ENCODE measurements at regions not wholly inside any gene's neighbourhood (a gene's known extent, or its start where the extent isn't known, plus 50 kb on each side); places are given as distances from the start of the nearest gene placed in this dataset.

DNA sequence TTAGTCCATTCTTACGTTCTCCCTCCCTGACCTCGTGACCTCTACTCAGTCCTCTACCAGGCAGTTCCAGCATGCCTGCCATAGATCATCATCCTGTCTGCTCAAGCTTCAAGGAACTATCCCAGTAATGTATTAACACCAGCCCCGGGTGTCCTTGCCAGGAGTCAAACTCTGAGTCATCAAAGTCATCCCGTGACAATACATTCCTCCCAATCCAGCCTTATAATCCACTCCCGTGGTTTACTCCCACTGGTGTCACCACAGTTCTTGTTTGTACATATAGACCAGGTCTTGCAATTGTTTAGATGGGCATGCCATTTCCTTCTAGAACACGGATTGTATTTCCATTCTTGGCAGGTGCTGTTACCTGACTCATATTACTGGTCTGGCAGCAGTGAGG, 68.7 kb upstream of the TAB3 start:
- DNase-seq (ENCODE audit: extremely low read depth in 1 of 11, low read depth in 9 of 11, low spot score in 4 of 11) = no peak

DNA sequence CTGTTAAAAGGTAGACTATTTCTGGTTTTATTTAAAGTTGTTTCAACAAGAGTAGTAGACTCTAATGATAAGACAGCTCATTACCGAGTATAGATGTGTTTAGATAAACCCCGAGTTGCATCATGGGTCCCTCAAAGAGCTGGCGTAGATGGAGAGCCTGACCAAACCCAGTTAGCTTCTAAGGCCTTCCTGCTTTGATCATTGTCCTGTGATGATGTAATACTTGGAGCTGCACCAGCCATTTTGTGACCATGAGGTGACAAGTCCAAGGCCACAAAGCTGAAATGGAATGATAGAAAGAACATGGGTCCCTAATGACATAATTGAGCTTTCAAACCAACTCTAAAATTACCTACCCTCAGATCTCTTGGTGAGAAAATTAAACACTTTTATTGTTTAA, 66.6 kb upstream of the TAB3 start:
- no peak for DNase-seq (ENCODE audit: extremely low read depth in 1 of 11, low read depth in 9 of 11, low spot score in 4 of 11)

DNA sequence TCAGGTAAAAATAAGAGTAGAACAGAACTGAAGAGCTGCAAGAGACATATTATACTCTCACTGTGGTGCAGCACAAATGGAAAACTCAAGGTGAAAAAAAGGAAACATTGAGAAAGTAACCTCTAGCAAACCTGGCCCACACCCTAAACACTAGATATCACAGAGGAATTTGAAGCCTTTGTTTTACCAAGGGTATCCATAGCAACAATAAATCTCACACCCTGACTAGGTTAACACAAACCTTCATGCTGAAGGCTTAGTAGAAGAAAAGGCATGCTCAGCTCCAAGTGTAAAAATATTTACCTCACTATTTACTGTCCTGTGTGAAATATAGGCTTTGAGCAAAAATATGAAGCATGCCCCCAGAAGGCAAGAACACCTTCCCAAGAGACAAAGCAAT, 61.9 kb upstream of the TAB3 start:
- no peak for DNase-seq (ENCODE audit: extremely low read depth in 1 of 11, low read depth in 9 of 11, low spot score in 4 of 11)

DNA sequence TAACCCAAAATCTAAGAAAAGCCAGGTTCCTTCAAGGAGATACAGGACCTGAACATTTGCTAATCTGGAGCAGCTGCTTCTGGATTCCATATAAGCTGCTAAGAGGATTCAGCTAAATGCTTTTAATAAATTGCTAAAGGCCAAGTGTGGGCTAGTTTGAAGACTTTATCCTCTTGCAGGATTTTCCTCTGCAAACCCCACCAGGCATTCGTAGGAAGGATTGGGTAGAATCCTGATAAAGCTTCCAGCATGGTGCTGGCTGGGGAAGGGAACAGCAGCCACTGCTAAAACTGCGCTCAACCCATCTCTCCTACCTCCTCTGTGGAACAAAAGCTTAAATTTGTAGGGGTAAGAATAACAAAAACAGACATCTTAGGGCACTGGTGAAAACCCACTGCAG, 61.3 kb upstream of the TAB3 start:
- no peak for DNase-seq (ENCODE audit: extremely low read depth in 1 of 11, low read depth in 9 of 11, low spot score in 4 of 11)

DNA sequence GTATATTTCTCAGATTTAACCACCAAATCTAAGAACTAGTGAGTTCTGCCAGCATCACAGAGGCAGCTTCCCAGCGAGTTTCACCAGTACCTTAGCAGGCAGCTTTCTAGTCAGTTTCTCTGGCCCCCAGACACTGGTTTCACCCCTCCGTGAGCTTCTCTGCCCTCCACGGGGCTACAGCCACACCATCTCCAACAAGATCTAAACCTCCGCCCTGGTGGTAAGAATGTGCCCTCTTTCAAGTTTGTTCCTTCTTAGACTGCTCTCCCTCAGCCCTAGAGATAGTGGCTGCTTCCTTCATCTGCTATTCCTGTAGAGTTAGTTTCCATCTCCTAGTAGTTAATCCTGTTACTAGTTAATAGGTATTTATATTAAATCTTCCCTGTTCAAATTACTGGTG, 60.5 kb upstream of the TAB3 start:
- DNase-seq (ENCODE audit: extremely low read depth in 1 of 11, low read depth in 9 of 11, low spot score in 4 of 11) = no peak

DNA sequence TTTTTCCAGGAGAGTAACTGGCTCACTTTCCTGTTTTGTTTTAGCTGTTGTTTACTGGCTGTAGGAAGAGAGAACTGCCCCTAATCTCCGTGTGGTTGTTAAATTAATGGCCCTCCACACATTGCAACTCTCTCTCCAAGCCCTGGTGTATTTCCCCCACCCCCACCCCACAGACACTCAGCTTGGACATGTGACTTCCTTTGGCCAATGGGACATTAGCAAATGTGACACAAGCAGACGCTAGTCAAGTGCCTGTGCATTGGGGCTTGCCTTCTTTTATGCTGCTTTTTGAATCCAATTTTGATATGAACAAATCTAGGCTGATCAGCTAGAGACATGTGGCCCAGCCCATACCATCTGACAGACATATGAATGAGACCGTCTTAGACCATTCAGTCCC, 59.6 kb upstream of the TAB3 start:
- no peak for DNase-seq (ENCODE audit: extremely low read depth in 1 of 11, low read depth in 9 of 11, low spot score in 4 of 11)

DNA sequence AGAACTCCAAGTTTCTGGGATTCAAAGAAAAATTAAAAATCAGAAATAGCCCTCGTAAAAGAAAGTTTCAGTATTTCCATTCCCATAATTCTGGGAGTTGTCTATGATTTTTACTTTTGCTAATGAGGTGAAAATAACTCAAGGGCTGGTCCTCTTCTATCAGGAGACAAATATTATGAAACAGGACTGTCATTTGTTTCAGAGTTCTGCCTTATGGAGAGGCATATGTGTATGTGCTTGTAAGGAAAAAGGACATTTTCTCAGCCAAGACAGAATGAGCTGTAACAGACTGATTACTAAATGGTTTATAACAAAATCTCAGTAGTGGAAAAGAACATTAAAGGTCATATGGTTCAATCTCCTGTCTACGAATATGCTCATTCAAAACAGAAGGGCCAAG, 59.0 kb upstream of the TAB3 start:
- no peak for DNase-seq (ENCODE audit: extremely low read depth in 1 of 11, low read depth in 9 of 11, low spot score in 4 of 11)

DNA sequence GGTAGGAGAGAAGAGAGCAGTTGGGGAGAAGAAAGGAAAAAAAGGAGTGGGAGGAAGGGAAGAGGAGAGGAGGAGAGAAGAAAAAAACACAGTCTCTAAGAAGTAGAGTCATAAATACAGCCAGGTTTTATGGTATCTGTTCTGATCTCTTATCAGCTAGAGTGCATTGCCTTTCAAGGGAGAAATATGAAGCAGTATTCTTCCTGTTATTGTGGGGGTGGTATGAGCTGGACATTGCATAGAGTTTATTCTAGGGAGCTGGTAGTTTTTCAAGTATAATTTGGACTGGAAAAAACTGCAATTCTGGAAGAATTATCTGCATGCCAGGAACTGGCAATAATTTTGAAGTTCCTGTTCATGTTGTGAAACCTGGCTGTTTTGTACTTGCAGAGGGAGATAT, 54.9 kb upstream of the TAB3 start:
- no peak for DNase-seq (ENCODE audit: extremely low read depth in 1 of 11, low read depth in 9 of 11, low spot score in 4 of 11)

DNA sequence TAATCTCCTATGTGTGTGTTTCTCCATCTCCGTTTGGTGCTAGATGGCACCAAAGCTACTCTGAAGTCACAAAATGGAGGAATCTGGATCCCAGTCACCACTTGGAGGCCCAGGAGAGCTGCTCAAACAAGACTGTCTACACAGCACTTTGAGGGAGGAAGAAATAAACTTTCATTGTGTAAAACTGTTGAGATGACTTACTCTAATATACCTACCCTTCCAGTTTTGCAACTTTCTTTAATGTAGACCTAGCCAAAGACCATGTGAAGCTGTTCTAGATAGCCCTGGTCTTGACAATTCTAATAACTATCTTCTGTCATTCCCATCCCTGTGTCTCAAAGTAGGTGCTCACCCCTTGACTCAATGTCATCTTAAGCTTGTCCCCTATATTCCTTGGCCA, 52.8 kb upstream of the TAB3 start:
- no peak for DNase-seq (ENCODE audit: extremely low read depth in 1 of 11, low read depth in 9 of 11, low spot score in 4 of 11)

DNA sequence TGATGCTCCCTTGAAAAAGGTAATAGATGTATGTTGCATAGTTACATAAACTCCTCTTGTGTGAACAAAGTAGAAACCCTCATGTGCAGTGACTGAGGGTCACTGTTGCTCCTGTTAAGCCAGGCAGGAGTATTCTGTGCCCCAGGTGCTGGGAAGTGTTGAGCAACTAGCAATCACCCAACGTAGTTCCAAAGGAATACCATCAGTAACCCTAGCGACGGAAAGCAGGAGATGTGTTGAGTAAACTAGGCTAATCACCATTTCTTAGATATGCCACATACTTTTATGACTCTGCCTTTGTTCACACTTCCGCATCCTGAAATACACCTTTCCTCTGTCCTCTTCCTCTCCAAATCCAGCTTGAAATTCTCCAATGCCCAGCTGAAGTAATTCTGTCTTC, 50.9 kb upstream of the TAB3 start:
- DNase-seq (ENCODE audit: extremely low read depth in 1 of 11, low read depth in 9 of 11, low spot score in 4 of 11) = no peak
